Keratinocyte (primary cell): ENCODE measurements at regions not wholly inside any gene's neighbourhood (a gene's known extent, or its start where the extent isn't known, plus 50 kb on each side); places are given as distances from the start of the nearest gene placed in this dataset.

Experiments used
- DNase-seq: peaks from one replicate; pipeline ENCODE4 v3.0.0-alpha.2; 2011; ENCODE audit warnings: low read depth, missing footprints, low spot score
- FAIRE-seq: peaks from 2 replicates; lab custom pipeline; 2011; peaks lifted over from hg19 to GRCh38; lab: Jason Lieb, UNC
- H2AFZ ChIP-seq: 2 replicates; pipeline ENCODE4 v1.6.0; 2012; ENCODE audit warnings: low read length, control low read depth, inconsistent platforms; ENCODE audit not compliant: control insufficient read depth
- H3K27ac ChIP-seq: 2 replicates; pipeline ENCODE4 v1.5.1; 2011; ENCODE audit warnings: low read length; ENCODE audit not compliant: control insufficient read depth, insufficient read depth
- H3K27me3 ChIP-seq: 3 replicates; pipeline ENCODE4 v1.6.0; 2011; ENCODE audit warnings: low read length; ENCODE audit not compliant: control insufficient read depth, insufficient read depth; ENCODE audit errors: extremely low read depth
- H3K36me3 ChIP-seq, 2 experiments: 2 replicates in 1 of 2; 3 replicates in 1 of 2; pipeline ENCODE4 v1.5.1; 2011; ENCODE audit warnings: low read length in 2 of 2, mild to moderate bottlenecking in 1 of 2; ENCODE audit not compliant: control insufficient read depth in 2 of 2, insufficient read depth in 2 of 2; ENCODE audit errors: extremely low read depth in 1 of 2
- H3K4me1 ChIP-seq: 3 replicates; pipeline ENCODE4 v1.5.1; 2011; ENCODE audit warnings: low read length; ENCODE audit not compliant: control insufficient read depth, insufficient read depth; ENCODE audit errors: extremely low read depth
- H3K4me2 ChIP-seq: 3 replicates; pipeline ENCODE4 v1.6.0; 2011; ENCODE audit warnings: low read depth, low read length; ENCODE audit not compliant: control insufficient read depth, insufficient read depth; ENCODE audit errors: extremely low read depth
- H3K4me3 ChIP-seq, 3 experiments: fragments of 200-600 bp in 1 of 3; sonication (generic) in 1 of 3; 2 replicates in 2 of 3; 3 replicates in 1 of 3; pipeline ENCODE4 v1.5.1; 2011 to 2016; ENCODE audit warnings: low read length in 3 of 3, mild to moderate bottlenecking in 3 of 3, control low read depth in 2 of 3, inconsistent platforms in 1 of 3, low read depth in 1 of 3, mixed read lengths in 1 of 3, mixed run types in 1 of 3, moderate library complexity in 1 of 3; ENCODE audit not compliant: control insufficient read depth in 2 of 3, insufficient read depth in 2 of 3; ENCODE audit errors: extremely low read depth in 1 of 3
- H3K79me2 ChIP-seq: 2 replicates; pipeline ENCODE4 v1.6.0; 2012; ENCODE audit warnings: low read length; ENCODE audit not compliant: control insufficient read depth, insufficient read depth
- H3K9ac ChIP-seq: 3 replicates; pipeline ENCODE4 v1.6.0; 2011; ENCODE audit warnings: low read length; ENCODE audit not compliant: control insufficient read depth, insufficient read depth; ENCODE audit errors: extremely low read depth
- H3K9me1 ChIP-seq: 3 replicates; pipeline ENCODE4 v1.6.0; 2011; ENCODE audit warnings: low read length; ENCODE audit not compliant: control insufficient read depth, insufficient read depth; ENCODE audit errors: extremely low read depth
- H3K9me3 ChIP-seq: 2 replicates; pipeline ENCODE4 v1.5.1; 2012; ENCODE audit warnings: low read depth, low read length; ENCODE audit not compliant: control insufficient read depth
- H4K20me1 ChIP-seq: 3 replicates; pipeline ENCODE4 v1.6.0; 2011; ENCODE audit warnings: low read length; ENCODE audit not compliant: control insufficient read depth, insufficient read depth; ENCODE audit errors: extremely low read depth
- CTCF ChIP-seq, 3 experiments: IDR thresholded peaks in 1 of 3; conservative IDR thresholded peaks in 1 of 3; optimal IDR thresholded peaks in 1 of 3; 2 replicates in 2 of 3; 3 replicates in 1 of 3; pipeline versions ENCODE3 to v1.5.1; 2011; ENCODE audit warnings: low read length in 3 of 3, mild to moderate bottlenecking in 3 of 3, moderate library complexity in 2 of 3, control low read depth in 1 of 3, inconsistent platforms in 1 of 3; ENCODE audit not compliant: insufficient read depth in 2 of 3; ENCODE audit errors: extremely low read depth in 1 of 3
- EZH2 ChIP-seq: IDR thresholded peaks from one replicate; pipeline ENCODE4 v1.6.1; 2012; ENCODE audit warnings: inconsistent platforms, mild to moderate bottlenecking, low read length, moderate library complexity
- dilution Hi-C: fragments of 300-500 bp; cut with MboI; formaldehyde crosslinking; loops from one replicate; pipeline ENCODE4 v1.7.0; 2020; ENCODE audit warnings: low sequenced_read_pairs; ENCODE audit not compliant: extremely low pct_ligation_motif_present

DNA sequence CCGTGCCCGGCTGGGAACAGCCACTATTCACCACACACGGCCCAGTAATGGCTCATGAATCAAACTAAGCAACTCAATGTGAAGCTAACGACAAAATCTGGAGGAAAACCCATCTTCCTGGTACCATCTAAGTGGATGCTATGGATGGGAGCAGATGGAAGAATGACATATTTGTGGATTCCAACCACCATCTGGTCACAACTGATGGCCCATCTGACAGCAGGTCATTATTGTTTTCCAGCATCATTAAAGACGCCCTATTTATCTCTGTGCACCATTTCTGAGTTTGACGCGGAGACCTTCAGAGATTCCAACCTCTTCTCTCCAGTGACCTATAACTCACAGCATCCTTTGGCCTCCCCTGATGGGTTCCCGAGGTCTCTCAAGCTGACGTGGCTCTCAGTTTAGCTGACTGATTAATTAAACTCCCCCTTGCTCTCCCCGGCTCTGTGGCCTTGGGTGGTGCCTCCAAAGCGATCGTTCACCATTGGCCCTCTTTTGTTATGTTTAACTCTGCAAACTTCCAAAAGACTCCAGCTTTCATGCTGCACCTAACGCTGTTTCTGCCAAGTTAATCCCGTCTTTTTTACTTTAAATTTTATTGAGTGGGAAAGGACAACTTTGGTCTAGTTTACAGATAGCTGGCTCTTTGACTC, 1514.4 kb downstream of the BRD1 start:
- Histone ChIP-seq H3K4me3 (no peak overlapping the region), H3K9me1 (no peaks in the 10 kb centered on the region), H2AFZ (no peak overlapping the region), H3K36me3 (no peaks in the 10 kb centered on the region), H3K4me1 (no peaks in the 10 kb centered on the region), H3K27me3 (no peaks in the 10 kb centered on the region), H3K4me2 (no peak overlapping the region), H4K20me1 (no peaks in the 10 kb centered on the region), H3K27ac (no peak overlapping the region), H3K9me3 (peaks cover 16% of the 10 kb centered on the region), H3K9ac (no peak overlapping the region), H3K79me2 (no peaks in the 10 kb centered on the region)
- FAIRE-seq (no peak), DNase-seq (no peak)
- TF ChIP-seq CTCF (optimal IDR thresholded peaks at IDR 0.05 in 1 of 3, IDR thresholded peaks at IDR 0.05 in 1 of 3, conservative IDR thresholded peaks at IDR 0.05 in 1 of 3; ENCODE audit: extremely low read depth in 1 of 3, insufficient read depth in 2 of 3, low read length in 3 of 3) (no peak), EZH2 (no peak)
- dilution Hi-C loops: no loop called here

- Histone ChIP-seq H3K36me3 (no peaks in the 10 kb centered on the region), H3K9ac (no peak overlapping the region), H3K27ac (no peak overlapping the region), H2AFZ (no peak overlapping the region), H3K27me3 (no peaks in the 10 kb centered on the region), H3K4me3 (no peak overlapping the region), H3K9me1 (no peaks in the 10 kb centered on the region), H3K4me1 (no peaks in the 10 kb centered on the region), H3K4me2 (no peak overlapping the region), H4K20me1 (no peaks in the 10 kb centered on the region), H3K9me3 (peaks cover 19% of the 10 kb centered on the region), H3K79me2 (no peaks in the 10 kb centered on the region)
- TF ChIP-seq EZH2: no peak
- TF ChIP-seq CTCF (optimal IDR thresholded peaks at IDR 0.05 in 1 of 3, IDR thresholded peaks at IDR 0.05 in 1 of 3, conservative IDR thresholded peaks at IDR 0.05 in 1 of 3; ENCODE audit: extremely low read depth in 1 of 3, insufficient read depth in 2 of 3, low read length in 3 of 3): no peak
- no peak for FAIRE-seq
- DNase-seq: no peak
- dilution Hi-C loops: no loop called here
Observed at GRCh38 chr22:48310740-48311139, 1516.9 kb downstream of the BRD1 start.
